HG02885 (cell line): ENCODE measurements at regions not wholly inside any gene's neighbourhood (a gene's known extent, or its start where the extent isn't known, plus 50 kb on each side); places are given as distances from the start of the nearest gene placed in this dataset.
"Not testable (repeated sequence)": the region's sequence is repeated elsewhere in the genome, so short reads cannot be mapped to it uniquely, and the experiment has no call there.

Source experiments
- ATAC-seq: cut with Tn5 transposase; IDR thresholded peaks from one replicate; pipeline ENCODE4 v1.9.1; 2021; ENCODE audit warnings: mild to moderate bottlenecking; ENCODE audit not compliant: unreplicated experiment, poor library complexity

GRCh38 chr15:69921626-69922619 lies 175.8 kb downstream of the TLE3 start:
- ATAC-seq, result no peak

- ATAC-seq, result no peak
These were observed 173.2 kb downstream of the TLE3 start for GRCh38 chr15:69924531-69924930.

- no peak for ATAC-seq
These were observed 171.7 kb downstream of the TLE3 start for GRCh38 chr15:69926006-69926405.

DNA sequence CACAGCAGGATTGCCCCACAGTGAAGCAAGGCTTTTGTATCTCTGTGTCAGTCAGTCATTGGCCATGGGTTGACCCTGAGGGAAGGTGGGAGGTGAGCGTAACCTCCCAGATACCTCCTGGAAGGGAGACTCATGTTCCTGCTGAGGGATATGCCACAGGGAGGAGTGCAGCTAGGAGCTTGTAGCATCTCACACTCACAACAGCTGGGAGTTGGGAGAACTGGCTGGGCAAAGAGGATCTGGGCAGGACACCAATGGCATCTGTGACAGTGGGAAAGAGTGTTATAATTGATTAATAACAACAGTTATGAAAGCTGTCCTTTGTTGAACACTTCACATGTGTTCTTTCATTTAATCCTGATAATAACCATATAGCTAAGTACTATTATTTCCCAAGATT lies 171.0 kb downstream of the TLE3 start:
- ATAC-seq, result no peak

GRCh38 chr15:69928890-69929289 lies 168.8 kb downstream of the TLE3 start:
- ATAC-seq, result not testable (repeated sequence)

GRCh38 chr15:69929905-69930630 lies 167.6 kb downstream of the TLE3 start:
- no peak for ATAC-seq

- ATAC-seq, result no peak
These were observed 167.0 kb downstream of the TLE3 start for GRCh38 chr15:69930754-69931153.

DNA sequence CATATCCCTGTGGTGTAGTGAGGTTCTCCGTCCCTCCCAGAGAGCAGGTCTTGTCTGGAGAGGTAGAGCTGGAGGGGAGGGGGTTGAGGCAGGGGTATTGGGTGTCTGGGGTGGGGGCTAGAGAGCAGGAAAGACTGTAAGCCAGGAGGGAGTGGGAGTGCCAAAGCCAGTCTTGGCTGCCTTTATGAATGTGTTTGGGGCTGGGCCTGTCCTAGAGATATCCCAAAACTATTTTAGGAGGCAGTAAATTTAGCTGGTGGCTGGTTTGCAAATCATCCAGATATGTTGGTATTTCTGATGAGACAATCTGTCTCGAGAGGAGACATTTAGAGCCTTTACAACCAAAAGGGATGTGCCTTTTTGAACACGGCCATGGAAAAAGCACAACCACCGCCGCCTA lies 166.6 kb downstream of the TLE3 start:
- ATAC-seq, result no peak

- no peak for ATAC-seq
These were observed 163.1 kb downstream of the TLE3 start for GRCh38 chr15:69934607-69935006.

DNA sequence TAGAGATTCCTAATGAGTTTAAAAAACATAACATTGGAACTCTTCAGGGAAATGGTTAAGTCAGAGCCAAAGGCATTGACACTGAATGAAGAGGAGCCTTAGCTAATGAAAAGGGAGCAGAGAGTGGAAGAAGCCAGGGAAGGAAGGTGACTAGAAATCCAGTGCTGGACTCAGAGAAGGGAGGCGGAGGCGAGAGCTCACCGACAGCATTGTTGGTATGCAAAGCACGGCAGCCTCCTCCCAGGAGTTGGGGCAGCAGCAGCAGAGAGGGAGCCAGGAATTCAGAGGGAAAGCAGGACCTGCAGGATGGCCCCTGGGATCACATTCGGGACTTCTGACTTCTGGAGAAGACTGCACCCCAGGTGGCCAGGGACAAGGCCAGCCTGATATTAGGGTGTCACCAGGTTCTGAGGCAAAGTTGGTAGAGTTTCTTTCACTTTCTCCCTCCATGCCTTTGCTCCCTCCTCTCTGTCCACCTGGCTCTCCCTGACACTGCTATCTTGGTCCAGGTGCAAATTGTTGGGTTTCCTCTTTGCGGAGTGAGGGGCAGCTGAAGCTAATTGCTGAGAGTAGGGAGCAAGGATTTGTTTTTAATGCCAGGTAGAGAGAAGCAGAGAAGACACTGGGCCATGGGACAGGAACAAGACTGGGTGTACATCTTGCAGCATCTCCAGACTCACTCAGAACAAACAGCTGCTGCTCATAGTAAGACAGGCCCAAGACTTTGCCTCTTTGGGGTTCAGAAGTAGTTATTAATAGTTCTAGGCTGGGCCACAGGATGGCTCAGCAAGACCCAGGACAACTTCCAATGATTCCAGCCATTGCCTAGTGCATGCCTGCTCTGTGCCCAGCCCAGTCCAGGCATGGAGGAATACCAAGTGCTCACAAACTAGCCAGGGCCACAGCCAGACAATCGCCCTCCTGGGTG lies 157.9 kb downstream of the TLE3 start:
- ATAC-seq, result no peak

DNA sequence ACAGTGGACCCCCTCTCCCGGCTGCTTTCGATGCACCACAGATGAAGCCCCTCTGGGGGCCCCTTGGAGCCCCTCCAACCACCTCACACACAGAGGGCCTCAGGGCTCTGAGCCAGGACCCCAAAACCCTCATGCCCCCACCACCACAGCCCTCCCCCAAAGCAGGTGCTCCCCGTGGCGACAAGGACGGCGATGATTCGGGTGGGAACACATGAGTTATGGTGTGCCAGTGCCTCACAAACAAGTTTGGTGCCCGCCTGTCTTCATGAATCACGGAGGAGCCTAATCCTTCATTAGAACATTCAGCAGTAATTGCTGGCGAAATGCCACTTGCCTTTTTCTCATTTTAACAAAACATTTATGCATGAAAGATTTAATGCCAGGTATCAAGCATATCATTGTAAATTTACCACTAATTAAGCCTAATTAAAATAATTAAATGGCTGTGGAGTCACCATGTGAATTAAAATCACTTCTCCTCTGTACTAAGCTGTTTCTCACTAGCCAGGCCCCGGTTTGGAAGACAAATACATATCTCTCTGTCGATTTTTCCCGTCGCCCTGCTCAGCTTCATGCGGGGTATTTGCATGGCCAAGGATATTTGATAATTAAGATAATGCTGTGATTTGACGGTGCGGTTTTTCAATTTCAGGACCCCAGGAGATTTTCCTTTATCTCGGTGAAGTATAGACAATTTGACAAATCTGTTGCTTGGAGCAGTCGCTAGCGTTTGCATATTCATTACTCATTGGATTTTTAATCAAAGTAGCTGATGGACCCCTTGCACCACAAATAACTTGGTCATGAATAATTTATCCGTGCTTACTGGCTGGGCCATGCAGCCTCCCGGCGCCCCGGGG lies 157.0 kb downstream of the TLE3 start:
- ATAC-seq, result no peak

DNA sequence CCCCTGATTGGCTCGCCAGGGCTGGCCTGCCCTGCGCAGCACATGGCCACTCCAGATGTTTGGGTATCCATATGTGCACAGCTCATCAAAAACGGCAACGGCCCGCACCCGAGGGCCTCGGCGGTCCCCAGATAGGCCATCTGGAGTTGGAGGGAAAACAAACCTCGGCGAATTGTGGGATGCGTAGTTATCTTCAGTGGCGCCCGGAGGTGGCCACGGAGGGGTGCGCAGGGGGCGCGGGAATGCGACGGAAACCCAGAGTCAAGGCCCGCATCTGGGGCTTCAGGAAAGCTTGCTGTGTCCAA lies 156.5 kb downstream of the TLE3 start:
- ATAC-seq, result no peak

DNA sequence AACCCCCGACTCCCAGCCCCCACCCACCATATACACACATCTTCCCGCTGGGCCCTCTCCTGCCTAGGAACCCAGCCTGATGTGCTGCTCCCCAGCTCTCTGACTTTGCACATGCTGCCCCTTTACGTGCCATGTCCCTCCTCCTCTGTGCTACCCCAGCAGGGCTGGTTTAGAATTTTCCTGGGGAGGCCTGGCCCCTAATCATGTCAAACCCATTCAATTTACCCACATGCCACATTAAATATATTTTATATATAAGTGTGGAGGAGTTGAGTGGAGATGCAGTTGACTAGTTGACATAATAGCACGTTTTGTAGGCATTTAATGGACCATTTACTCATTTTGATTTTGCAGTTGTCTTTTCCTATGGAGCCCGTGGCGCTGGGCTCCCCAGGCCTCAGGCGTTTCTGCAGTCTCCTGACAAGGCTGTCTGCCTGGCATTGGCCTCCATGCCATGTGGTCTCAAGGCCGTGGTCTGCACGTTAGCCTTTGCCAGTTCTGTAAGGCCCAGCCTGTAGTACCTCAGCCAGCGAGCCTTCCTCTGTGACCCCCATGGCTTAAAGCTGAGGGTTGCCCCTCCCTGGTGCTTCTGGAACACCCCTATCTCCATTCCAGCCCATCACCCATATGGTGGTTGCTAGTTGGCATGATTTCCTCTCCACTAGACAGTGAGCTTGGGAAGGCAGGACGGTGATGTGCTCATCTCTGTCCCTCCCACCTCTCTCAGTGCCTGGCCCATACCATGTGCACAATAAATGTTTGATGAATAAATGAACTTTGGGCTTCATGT lies 155.8 kb downstream of the TLE3 start:
- no peak for ATAC-seq

GRCh38 chr15:69943637-69944036 lies 154.1 kb downstream of the TLE3 start:
- no peak for ATAC-seq

- no peak for ATAC-seq
These were observed 152.0 kb downstream of the TLE3 start for GRCh38 chr15:69945729-69946128.

DNA sequence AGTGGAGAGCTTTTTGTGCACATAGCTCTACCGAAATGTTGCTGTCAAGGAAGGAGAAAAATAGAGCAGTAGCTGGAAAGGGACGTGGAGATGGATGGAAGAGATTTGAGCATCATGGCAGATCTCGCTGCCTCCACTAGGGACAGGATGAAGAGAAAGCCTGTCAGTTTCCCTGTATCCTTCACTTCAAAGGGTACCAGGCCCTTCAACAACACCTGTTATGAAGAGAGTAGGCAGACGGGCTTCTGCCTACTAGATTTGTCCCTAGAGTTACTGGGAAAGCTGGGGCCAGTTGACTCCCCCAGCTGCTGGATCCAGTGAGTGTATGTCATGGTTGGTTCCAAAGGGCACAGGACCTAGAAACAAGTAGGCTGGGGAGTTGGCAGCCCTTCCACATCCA lies 150.8 kb downstream of the TLE3 start:
- no peak for ATAC-seq

DNA sequence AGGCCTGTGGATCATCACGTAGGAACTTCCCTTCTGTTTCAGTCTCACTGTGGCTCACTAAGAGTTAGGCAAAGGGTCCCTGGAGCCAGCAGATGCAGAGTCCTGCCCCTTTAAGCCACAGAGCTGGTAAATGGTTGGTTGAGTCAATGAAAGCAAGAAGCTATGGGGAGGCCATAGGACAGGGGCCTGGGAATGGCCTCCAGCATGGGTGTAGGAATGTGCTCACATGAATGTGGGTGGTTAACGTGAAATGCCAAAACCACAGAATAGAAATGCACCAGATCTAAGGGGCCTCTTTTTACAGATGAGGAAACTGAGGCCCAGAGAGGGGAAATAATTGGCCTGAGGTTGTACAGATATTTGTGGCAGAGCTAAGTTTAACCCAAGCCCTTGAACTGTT lies 150.3 kb downstream of the TLE3 start:
- ATAC-seq, result no peak

GRCh38 chr15:69949485-69949884 lies 148.2 kb downstream of the TLE3 start:
- ATAC-seq, result no peak
